Testis (tissue), 2 donors: ENCODE measurements at regions not wholly inside any gene's neighbourhood (a gene's known extent, or its start where the extent isn't known, plus 50 kb on each side); places are given as distances from the start of the nearest gene placed in this dataset.

Source experiments
- CTCF ChIP-seq, 3 experiments: fragments of 450-650 bp in 2 of 3; fragments of 200-600 bp in 1 of 3; sonication (generic) in 1 of 3; IDR thresholded peaks; one replicate each; pipeline ENCODE4 v1.5.1; 2016 to 2019; ENCODE audit warnings: antibody characterized with exemption in 3 of 3, mild to moderate bottlenecking in 2 of 3, moderate library complexity in 1 of 3
- POLR2A ChIP-seq: fragments of 450-650 bp; IDR thresholded peaks from one replicate; pipeline ENCODE4 v1.6.1; 2017; ENCODE audit warnings: antibody characterized with exemption, mild to moderate bottlenecking, moderate library complexity

GRCh38 chr6:23354004-23354403 is 772.0 kb upstream of the NRSN1 start:
- TF ChIP-seq POLR2A = no peak
- TF ChIP-seq CTCF (IDR thresholded peaks at IDR 0.05) = no peak
